RWPE1 (cell line): ENCODE measurements at regions not wholly inside any gene's neighbourhood (a gene's known extent, or its start where the extent isn't known, plus 50 kb on each side); places are given as distances from the start of the nearest gene placed in this dataset.

Source experiments
- CTCF ChIA-PET: fragments of 350-600 bp; sonication (Branson Sonifier 250); formaldehyde crosslinking; extraction: SDS; loops from one replicate; lab custom pipeline; 2021; lab: Yijun Ruan, JAX
- POLR2A ChIA-PET: fragments of 400-600 bp; formaldehyde crosslinking; extraction: SDS; loops from one replicate; lab custom pipeline; 2020; ENCODE audit warnings: antibody characterized with exemption; ENCODE audit not compliant: low non-redundant PET; lab: Yijun Ruan, JAX
- DNase-seq: peaks from one replicate; pipeline ENCODE4 v3.0.0; 2012; ENCODE audit warnings: low spot score
- H3K27ac ChIP-seq: fragments of 450-650 bp; 2 replicates; pipeline ENCODE4 v1.5.1; 2017
- CTCF ChIP-seq: fragments of 450-650 bp; conservative IDR thresholded peaks from 2 replicates; pipeline ENCODE4 v1.5.1; 2017; ENCODE audit warnings: low read depth, mild to moderate bottlenecking

- no peak for DNase-seq
- H3K27ac ChIP-seq, result no peak overlapping the region
- ChIA-PET POLR2A (no interaction called here), CTCF (no interaction called here)
- TF ChIP-seq CTCF, result no peak
These were observed 1222.2 kb downstream of the STIM2 start for GRCh38 chr4:28082686-28083390.

GRCh38 chr4:28092610-28093009 lies 1232.0 kb downstream of the STIM2 start:
- POLR2A ChIA-PET, result no interaction called here
- no peak overlapping the region for H3K27ac ChIP-seq
- TF ChIP-seq CTCF, result no peak
- no peak for DNase-seq
- CTCF ChIA-PET, result no interaction called here

DNA sequence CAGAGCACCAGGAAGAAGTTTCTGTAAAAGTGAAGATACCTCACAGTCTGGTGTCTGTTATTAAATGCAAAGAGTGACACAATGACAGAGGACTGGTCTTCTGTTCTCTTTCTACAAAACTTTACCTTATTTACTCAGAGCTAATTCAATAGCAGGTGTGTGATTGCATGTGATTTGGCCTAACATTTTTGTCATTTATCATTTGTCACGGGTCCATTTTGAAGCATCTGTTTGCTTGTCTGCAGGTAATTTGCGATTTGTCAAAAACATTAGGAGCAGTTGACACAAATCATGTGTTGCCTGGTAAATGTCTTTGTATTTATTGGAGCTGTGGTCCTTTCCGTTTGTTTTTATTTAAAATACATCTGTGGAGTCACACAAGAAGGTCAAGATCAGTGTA lies 1232.4 kb downstream of the STIM2 start:
- no peak for DNase-seq
- TF ChIP-seq CTCF, result no peak
- POLR2A ChIA-PET, result no interaction called here
- CTCF ChIA-PET, result no interaction called here
- no peak overlapping the region for H3K27ac ChIP-seq

GRCh38 chr4:28101583-28101982 lies 1240.9 kb downstream of the STIM2 start:
- ChIA-PET CTCF (no interaction called here), POLR2A (no interaction called here)
- no peak for TF ChIP-seq CTCF
- H3K27ac ChIP-seq, result no peak overlapping the region
- DNase-seq, result no peak

DNA sequence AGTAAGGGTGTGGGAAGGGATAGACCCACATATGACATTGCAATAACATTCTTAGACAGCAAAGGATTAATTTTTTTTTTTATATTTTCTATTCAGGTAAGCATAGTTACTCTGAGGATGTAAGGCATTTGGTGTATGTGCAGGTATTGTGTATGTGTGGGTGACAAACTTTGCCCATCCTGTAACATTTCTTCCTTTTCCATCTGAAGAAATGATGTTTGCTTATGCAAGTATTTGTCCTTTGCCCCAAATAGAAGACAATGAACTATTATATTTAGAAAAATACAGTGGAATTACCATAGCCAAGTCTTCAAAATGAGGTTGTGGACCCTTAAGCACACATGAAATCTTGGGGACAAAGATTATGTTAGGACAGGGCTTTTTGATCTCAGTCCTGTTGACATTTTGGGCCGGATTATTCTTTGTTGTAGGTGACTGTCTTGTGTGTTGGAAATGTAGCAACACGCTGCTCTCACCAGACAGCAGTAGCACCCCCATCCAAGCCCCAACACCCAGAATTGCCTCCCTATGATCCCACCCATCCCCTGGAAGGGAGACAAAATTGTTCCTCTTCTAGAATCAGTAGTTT lies 1244.7 kb downstream of the STIM2 start:
- ChIA-PET CTCF (no interaction called here), POLR2A (no interaction called here)
- no peak overlapping the region for H3K27ac ChIP-seq
- no peak for DNase-seq
- no peak for TF ChIP-seq CTCF

DNA sequence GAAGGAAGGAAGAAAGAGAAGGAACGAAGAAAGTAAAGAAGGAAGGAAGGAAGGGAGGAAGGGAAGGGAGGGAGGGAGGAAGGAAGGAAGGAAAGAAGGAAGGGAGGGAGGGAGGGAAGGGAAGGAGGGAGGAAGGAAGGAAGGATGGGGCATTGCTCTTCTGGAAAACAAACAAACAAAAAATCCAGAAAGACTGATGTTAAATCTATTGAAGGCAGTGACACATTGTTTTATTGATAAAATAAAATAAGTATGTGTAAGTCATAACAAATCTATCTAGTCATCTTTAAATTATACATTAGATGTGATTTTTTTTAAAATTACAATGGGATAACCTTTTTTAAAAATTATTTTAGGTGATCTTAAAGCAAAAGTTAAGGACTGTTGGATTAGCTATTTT lies 1245.5 kb downstream of the STIM2 start:
- ChIA-PET POLR2A (no interaction called here), CTCF (no interaction called here)
- no peak overlapping the region for H3K27ac ChIP-seq
- TF ChIP-seq CTCF, result no peak
- no peak for DNase-seq
